ENCODE measurements at regions not wholly inside any gene's neighbourhood (a gene's known extent, or its start where the extent isn't known, plus 50 kb on each side); places are given as distances from the start of the nearest gene placed in this dataset.

- ATAC-seq (no peak), DNase-seq (ENCODE audit: low spot score) (no peak)
- Mint-ChIP-seq H3K4me1 (no peaks in the 10 kb centered on the region; the same call in 2 of the 3 replicates), H3K4me3 (no peak overlapping the region), H3K27me3 (ENCODE audit: insufficient read depth, low read depth, poor library complexity) (no peaks in the 10 kb centered on the region), H3K36me3 (ENCODE audit: low read depth) (no peaks in the 10 kb centered on the region), H3K27ac (no peak overlapping the region), H3K9me3 (no peaks in the 10 kb centered on the region)
- H2AFZ ChIP-seq = no peak overlapping the region; the same call in 1 of the 2 replicates
- no peaks in the 10 kb centered on the region for H4K20me1 ChIP-seq (replicated peaks; ENCODE audit: insufficient read depth)
- H3F3A ChIP-seq (replicated peaks; ENCODE audit: low read depth) = no peaks in the 10 kb centered on the region
- 0 out of 2 replicates have a peak, but pooled peaks cover 6% of the 10 kb centered on the region for H3K4me1 ChIP-seq (ENCODE audit: insufficient read depth)
- peaks cover under 1% of the 10 kb centered on the region; the same call in 1 of the 2 replicates for H3K9me2 ChIP-seq (ENCODE audit: insufficient read depth)
- H3K4me3 ChIP-seq = no peak overlapping the region
- H3K36me3 ChIP-seq (ENCODE audit: insufficient read depth) = no peaks in the 10 kb centered on the region
- no peak overlapping the region for H3K27ac ChIP-seq (ENCODE audit: low read depth)
- no peaks in the 10 kb centered on the region for H3K79me2 ChIP-seq (replicated peaks; ENCODE audit: insufficient read depth)
- TF ChIP-seq ZNF331 (CRISPR knock-in tag; IDR thresholded peaks at IDR 0.05; ENCODE audit: low read depth) = no peak
- TF ChIP-seq ETS1 (IDR thresholded peaks at IDR 0.05) = no peak
- no peak for TF ChIP-seq STAT1 (IDR thresholded peaks at IDR 0.05; ENCODE audit: unreplicated experiment)
- TF ChIP-seq CREB1 (CRISPR knock-in tag; IDR thresholded peaks at IDR 0.05; ENCODE audit: low read depth) = no peak
- no peak for TF ChIP-seq EZH2phosphoT487 (IDR thresholded peaks at IDR 0.05; ENCODE audit: unreplicated experiment)
- no peak for TF ChIP-seq ZNF114 (CRISPR knock-in tag; IDR thresholded peaks at IDR 0.05)
- TF ChIP-seq CTCF (conservative IDR thresholded peaks at IDR 0.05; ENCODE audit: low read depth in 2 of 2) = no peak
- TF ChIP-seq EZH2 (IDR thresholded peaks at IDR 0.05; ENCODE audit: low read depth, unreplicated experiment) = no peak
- TF ChIP-seq JUNB (IDR thresholded peaks at IDR 0.05; ENCODE audit: unreplicated experiment) = no peak
- H3K4me2 ChIP-seq = no peak overlapping the region
- no peaks in the 10 kb centered on the region for H3K27me3 ChIP-seq (ENCODE audit: insufficient read depth)
Measured at GRCh38 chr1:212207822-212208520, 77.2 kb upstream of the PPP2R5A start.

GRCh38 chr1:212208978-212209644 lies 76.1 kb upstream of the PPP2R5A start:
- ATAC-seq = no peak
- Histone ChIP-seq H3K36me3 (ENCODE audit: insufficient read depth) (no peaks in the 10 kb centered on the region), H3K79me2 (replicated peaks; ENCODE audit: insufficient read depth) (no peaks in the 10 kb centered on the region), H3K9me2 (ENCODE audit: insufficient read depth) (no peaks in the 10 kb centered on the region), H3K27me3 (ENCODE audit: insufficient read depth) (no peaks in the 10 kb centered on the region), H3K4me1 (ENCODE audit: insufficient read depth) (0 out of 2 replicates have a peak, but pooled peaks cover 6% of the 10 kb centered on the region), H3F3A (replicated peaks; ENCODE audit: low read depth) (no peaks in the 10 kb centered on the region), H2AFZ (peak overlapping the region; percentile 52; the same call in 1 of the 2 replicates), H3K4me3 (no peak overlapping the region), H4K20me1 (replicated peaks; ENCODE audit: insufficient read depth) (no peaks in the 10 kb centered on the region), H3K4me2 (no peak overlapping the region), H3K27ac (ENCODE audit: low read depth) (no peak overlapping the region)
- Mint-ChIP-seq H3K36me3 (ENCODE audit: low read depth) (no peaks in the 10 kb centered on the region), H3K4me1 (peaks cover 1% of the 10 kb centered on the region; the same call in 2 of the 3 replicates), H3K27me3 (ENCODE audit: insufficient read depth, low read depth, poor library complexity) (no peaks in the 10 kb centered on the region), H3K9me3 (no peaks in the 10 kb centered on the region), H3K4me3 (no peak overlapping the region), H3K27ac (no peak overlapping the region)
- no peak for DNase-seq (ENCODE audit: low spot score)
- TF ChIP-seq EZH2phosphoT487 (IDR thresholded peaks at IDR 0.05; ENCODE audit: unreplicated experiment) (no peak), ZNF331 (CRISPR knock-in tag; IDR thresholded peaks at IDR 0.05; ENCODE audit: low read depth) (no peak), CREB1 (CRISPR knock-in tag; IDR thresholded peaks at IDR 0.05; ENCODE audit: low read depth) (no peak), POLR2AphosphoS5 (IDR thresholded peaks at IDR 0.05; ENCODE audit: low read depth) (no peak), CTCF (conservative IDR thresholded peaks at IDR 0.05; ENCODE audit: low read depth in 2 of 2) (no peak), ETS1 (IDR thresholded peaks at IDR 0.05) (no peak)
